ENCODE measurements at regions not wholly inside any gene's neighbourhood (a gene's known extent, or its start where the extent isn't known, plus 50 kb on each side); places are given as distances from the start of the nearest gene placed in this dataset.

DNA sequence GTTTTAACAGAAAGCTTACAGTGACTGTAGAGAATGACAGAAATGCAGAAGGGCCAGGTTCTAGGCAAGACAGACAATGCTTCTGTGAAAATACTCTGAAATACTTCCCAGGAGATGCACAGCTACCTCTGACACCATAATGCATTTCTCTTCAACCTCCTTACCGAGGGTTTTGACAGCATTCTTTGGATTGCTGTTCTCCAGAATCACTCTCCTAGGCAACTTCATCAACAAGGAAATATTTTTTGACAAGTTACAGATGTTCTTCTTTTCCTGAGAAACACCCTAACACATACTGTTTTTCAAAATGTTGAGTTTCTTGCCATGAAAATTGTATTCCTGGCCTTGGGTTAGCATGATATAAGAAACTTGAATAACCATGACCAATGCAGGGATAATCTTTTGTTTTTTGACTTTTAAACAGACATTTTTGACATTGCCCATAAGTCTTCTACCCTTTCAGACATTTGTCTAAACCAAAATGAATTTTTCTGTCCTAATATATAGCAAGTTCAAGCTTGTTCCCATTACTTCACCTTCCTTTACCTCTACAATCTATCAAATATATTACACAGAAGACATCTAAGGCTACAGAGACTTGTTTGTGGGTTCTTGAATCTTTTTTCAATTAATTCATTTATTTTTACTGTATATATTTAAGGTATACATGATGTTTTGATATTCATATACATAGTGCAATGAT lies 108.1 kb downstream of the CCDC34 start:
- CTCF ChIA-PET: no interaction called here
- Histone ChIP-seq H3K4me3 (replicated peaks in 1 of 2; ENCODE audit: low read depth in 1 of 2, low read length in 2 of 2) (no peak overlapping the region), H3K4me1 (ENCODE audit: control insufficient read depth in 1 of 2, insufficient read depth in 2 of 2, low read length in 2 of 2) (no peaks in the 10 kb centered on the region), H3K4me2 (ENCODE audit: low read length) (no peak overlapping the region), H3K9me2 (ENCODE audit: insufficient read depth) (no peaks in the 10 kb centered on the region), H4K20me1 (ENCODE audit: insufficient read depth) (no peaks in the 10 kb centered on the region), H3K36me3 (ENCODE audit: control insufficient read depth in 1 of 2, insufficient read depth in 2 of 2, low read length in 2 of 2) (no peaks in the 10 kb centered on the region), H2AFZ (ENCODE audit: low read depth, low read length, poor library complexity, severe bottlenecking) (no peak overlapping the region), H3K27ac (ENCODE audit: low read depth, low read length) (no peak overlapping the region), H3K79me2 (ENCODE audit: insufficient read depth, low read length) (no peaks in the 10 kb centered on the region), H3K9ac (ENCODE audit: low read length) (no peak overlapping the region), H3K9me3 (ENCODE audit: control insufficient read depth in 1 of 2, insufficient read depth in 1 of 2, low read depth in 1 of 2, low read length in 2 of 2) (no peaks in the 10 kb centered on the region), H3K27me3 (ENCODE audit: insufficient read depth, low read length) (no peaks in the 10 kb centered on the region)
- no TSS peak for BruUV-seq (replicated peaks)
- POLR2A ChIA-PET: no interaction called here
- intact Hi-C loops (cut with micrococcal nuclease): no loop called here
- RAD21 ChIA-PET (ENCODE audit: low non-redundant PET in 1 of 2, low total read pairs in 2 of 2, uncharacterized antibody in 2 of 2, unreplicated experiment in 2 of 2): no interaction called here
- TF ChIP-seq JUND (IDR thresholded peaks at IDR 0.05): no peak
- TF ChIP-seq SIN3A (IDR thresholded peaks at IDR 0.05; ENCODE audit: low read depth): no peak
- no peak for TF ChIP-seq YY1 (IDR thresholded peaks at IDR 0.05; ENCODE audit: extremely low read depth, insufficient replicate concordance, low read depth, low read length)
- TF ChIP-seq, protein P1, sequence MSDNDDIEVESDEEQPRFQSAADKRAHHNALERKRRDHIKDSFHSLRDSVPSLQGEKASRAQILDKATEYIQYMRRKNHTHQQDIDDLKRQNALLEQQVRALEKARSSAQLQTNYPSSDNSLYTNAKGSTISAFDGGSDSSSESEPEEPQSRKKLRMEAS (IDR thresholded peaks at IDR 0.05): no peak
- no peak for TF ChIP-seq POLR2AphosphoS5 (IDR thresholded peaks at IDR 0.05; ENCODE audit: low read depth, low read length)
- TF ChIP-seq TCF7L2 (IDR thresholded peaks at IDR 0.05; ENCODE audit: borderline replicate concordance, extremely low read depth, insufficient read depth, insufficient read length): no peak
- no peak for TF ChIP-seq ZFX (IDR thresholded peaks at IDR 0.05)
- no peak for TF ChIP-seq EZH2phosphoT487 (IDR thresholded peaks at IDR 0.05; ENCODE audit: borderline replicate concordance)
- TF ChIP-seq SP1 (IDR thresholded peaks at IDR 0.05; ENCODE audit: low read depth): no peak
- no peak for TF ChIP-seq EZH2 (IDR thresholded peaks at IDR 0.05)
- TF ChIP-seq CBX3 (IDR thresholded peaks at IDR 0.05; ENCODE audit: low read depth): no peak
- no peak for TF ChIP-seq CTCF (IDR thresholded peaks at IDR 0.05 in 2 of 3, conservative IDR thresholded peaks at IDR 0.05 in 1 of 3; ENCODE audit: borderline replicate concordance in 1 of 3, insufficient read depth in 1 of 3, low read depth in 2 of 3, low read length in 2 of 3)
- TF ChIP-seq RAD21 (IDR thresholded peaks at IDR 0.05; ENCODE audit: low read depth): no peak
- TF ChIP-seq, protein P2, sequence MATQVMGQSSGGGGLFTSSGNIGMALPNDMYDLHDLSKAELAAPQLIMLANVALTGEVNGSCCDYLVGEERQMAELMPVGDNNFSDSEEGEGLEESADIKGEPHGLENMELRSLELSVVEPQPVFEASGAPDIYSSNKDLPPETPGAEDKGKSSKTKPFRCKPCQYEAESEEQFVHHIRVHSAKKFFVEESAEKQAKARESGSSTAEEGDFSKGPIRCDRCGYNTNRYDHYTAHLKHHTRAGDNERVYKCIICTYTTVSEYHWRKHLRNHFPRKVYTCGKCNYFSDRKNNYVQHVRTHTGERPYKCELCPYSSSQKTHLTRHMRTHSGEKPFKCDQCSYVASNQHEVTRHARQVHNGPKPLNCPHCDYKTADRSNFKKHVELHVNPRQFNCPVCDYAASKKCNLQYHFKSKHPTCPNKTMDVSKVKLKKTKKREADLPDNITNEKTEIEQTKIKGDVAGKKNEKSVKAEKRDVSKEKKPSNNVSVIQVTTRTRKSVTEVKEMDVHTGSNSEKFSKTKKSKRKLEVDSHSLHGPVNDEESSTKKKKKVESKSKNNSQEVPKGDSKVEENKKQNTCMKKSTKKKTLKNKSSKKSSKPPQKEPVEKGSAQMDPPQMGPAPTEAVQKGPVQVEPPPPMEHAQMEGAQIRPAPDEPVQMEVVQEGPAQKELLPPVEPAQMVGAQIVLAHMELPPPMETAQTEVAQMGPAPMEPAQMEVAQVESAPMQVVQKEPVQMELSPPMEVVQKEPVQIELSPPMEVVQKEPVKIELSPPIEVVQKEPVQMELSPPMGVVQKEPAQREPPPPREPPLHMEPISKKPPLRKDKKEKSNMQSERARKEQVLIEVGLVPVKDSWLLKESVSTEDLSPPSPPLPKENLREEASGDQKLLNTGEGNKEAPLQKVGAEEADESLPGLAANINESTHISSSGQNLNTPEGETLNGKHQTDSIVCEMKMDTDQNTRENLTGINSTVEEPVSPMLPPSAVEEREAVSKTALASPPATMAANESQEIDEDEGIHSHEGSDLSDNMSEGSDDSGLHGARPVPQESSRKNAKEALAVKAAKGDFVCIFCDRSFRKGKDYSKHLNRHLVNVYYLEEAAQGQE (IDR thresholded peaks at IDR 0.05; ENCODE audit: low read depth): no peak
- no peak for TF ChIP-seq SRF (IDR thresholded peaks at IDR 0.05; ENCODE audit: low read depth)
- TF ChIP-seq, protein P3, sequence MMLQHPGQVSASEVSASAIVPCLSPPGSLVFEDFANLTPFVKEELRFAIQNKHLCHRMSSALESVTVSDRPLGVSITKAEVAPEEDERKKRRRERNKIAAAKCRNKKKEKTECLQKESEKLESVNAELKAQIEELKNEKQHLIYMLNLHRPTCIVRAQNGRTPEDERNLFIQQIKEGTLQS (IDR thresholded peaks at IDR 0.05): no peak
- no peak for TF ChIP-seq ELF1 (IDR thresholded peaks at IDR 0.05; ENCODE audit: borderline replicate concordance, low read depth)
- no peak for TF ChIP-seq FOSL1 (IDR thresholded peaks at IDR 0.05; ENCODE audit: low read depth)
- TF ChIP-seq POLR2A (IDR thresholded peaks at IDR 0.05; ENCODE audit: borderline replicate concordance, extremely low read depth, insufficient read depth, insufficient read length): no peak
- DNase-seq (ENCODE audit: low read depth, low spot score): no peak
- no peak for ATAC-seq

Data from HCT116 (cell line).